GM21737 (cell line): ENCODE measurements at regions not wholly inside any gene's neighbourhood (a gene's known extent, or its start where the extent isn't known, plus 50 kb on each side); places are given as distances from the start of the nearest gene placed in this dataset.
A peak's percentile ranks its signal among the peaks of the same experiment; 100 is the strongest.

Experiments used
- ATAC-seq: cut with Tn5 transposase; IDR thresholded peaks from one replicate; pipeline ENCODE4 v1.9.1; 2021; ENCODE audit warnings: mild to moderate bottlenecking, moderate library complexity; ENCODE audit not compliant: unreplicated experiment

GRCh38 chr13:62287764-62288163, 872.1 kb upstream of the PCDH20 start:
- no peak for ATAC-seq

- ATAC-seq = no peak
Observed at GRCh38 chr13:62280590-62280989, 864.9 kb upstream of the PCDH20 start.

GRCh38 chr13:62278271-62278670, 862.6 kb upstream of the PCDH20 start:
- ATAC-seq = no peak

DNA sequence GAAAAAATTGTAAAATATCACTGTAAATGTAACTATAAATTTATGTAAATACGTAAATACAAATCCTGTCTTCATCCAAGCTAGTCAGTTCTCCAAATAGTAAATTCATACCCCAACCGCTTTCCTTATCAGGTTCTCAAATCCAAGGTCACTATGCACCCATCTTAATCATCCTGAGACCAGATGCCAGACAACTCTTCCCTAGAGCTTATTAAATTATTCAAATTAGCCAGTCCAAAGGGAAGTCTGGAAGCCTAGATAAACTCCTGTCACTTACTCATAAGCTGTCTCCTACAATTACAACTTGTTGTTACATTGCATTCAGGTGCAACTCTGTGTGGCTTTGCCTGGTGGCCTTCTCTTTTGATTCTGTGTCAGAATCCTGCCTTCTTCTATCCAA, 836.1 kb upstream of the PCDH20 start:
- ATAC-seq = no peak

- ATAC-seq = no peak
Observed at GRCh38 chr13:62250501-62251201, 835.0 kb upstream of the PCDH20 start.

DNA sequence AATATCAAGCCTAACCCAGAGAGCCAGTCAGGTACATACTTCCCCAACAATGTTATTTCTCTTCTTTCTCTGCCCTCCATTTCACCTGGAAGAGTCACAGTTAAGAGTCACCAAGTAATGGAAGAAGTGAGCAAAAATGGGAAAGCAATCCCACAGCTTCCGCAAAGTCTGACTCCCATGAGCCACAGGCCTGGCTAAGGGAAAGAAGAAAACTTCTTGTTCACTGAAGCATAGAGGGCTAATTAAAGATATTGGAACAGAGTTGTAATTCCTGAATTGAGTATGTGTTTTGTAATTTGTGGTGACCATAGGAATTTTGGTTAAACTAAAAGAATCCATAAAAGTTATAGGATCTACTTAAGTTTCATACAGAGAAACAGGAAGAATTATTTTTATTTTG, 830.9 kb upstream of the PCDH20 start:
- no peak for ATAC-seq

DNA sequence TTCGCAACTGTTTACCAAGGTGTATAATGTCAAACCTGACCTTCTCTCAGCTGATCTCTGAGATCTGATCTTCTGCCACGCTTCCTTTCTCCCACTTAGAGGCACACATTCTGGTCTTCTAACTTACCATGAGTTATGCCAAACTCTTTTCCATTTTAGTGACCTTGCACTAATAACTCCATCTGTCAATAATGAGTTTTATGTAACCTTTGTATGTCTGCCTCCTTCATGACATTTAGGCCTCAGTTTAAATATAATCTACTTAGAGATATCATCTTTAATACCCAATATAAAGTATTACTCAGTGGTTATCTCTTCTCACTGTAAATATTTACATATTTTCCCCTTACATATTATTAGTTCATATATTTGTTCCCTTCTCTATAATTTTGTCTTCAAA, 827.5 kb upstream of the PCDH20 start:
- ATAC-seq = no peak

- no peak for ATAC-seq
Observed at GRCh38 chr13:62234780-62235440, 819.3 kb upstream of the PCDH20 start.

- ATAC-seq = no peak
Observed at GRCh38 chr13:62210951-62211350, 795.3 kb upstream of the PCDH20 start.

DNA sequence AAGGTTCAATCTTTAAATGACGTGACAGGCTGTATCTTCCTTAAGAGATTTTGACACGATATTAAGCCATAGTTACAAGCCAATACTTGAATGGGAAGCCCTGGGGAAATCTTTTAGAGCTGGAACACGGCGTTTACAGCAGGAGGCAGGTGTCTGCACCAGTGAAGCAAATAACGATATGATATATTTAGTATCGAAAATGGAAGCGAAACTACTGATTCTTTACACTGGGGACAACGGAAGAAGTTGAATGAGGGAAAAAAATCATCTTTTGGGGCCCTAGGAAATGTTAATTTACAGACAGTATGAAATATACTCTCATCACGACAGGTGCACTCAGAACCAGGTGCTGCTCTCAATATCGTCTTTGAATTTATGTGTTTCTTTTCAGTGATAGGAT, 793.9 kb upstream of the PCDH20 start:
- peak; percentile 80 for ATAC-seq

- ATAC-seq = no peak
Observed at GRCh38 chr13:62207388-62207787, 791.7 kb upstream of the PCDH20 start.

GRCh38 chr13:62206165-62206564, 790.5 kb upstream of the PCDH20 start:
- no peak for ATAC-seq

DNA sequence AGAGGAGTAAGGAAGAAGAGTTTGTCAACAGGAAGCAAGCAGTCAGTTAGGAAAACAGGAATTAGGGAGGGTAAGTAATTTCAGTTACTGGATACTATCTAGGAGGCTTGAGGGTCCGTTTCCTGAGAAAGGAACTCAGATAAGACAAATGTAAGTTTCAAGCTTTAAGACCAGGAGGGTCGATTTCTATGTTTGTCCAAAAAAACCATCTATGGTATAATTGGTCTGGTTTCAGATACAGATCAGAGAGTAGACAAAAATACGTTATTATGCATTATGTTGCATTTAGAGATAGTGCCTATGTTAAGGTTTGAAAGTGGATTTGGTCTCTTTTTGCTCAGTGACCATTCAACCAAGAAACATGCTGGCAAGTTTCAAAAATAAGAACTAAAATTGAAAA, 789.6 kb upstream of the PCDH20 start:
- no peak for ATAC-seq

DNA sequence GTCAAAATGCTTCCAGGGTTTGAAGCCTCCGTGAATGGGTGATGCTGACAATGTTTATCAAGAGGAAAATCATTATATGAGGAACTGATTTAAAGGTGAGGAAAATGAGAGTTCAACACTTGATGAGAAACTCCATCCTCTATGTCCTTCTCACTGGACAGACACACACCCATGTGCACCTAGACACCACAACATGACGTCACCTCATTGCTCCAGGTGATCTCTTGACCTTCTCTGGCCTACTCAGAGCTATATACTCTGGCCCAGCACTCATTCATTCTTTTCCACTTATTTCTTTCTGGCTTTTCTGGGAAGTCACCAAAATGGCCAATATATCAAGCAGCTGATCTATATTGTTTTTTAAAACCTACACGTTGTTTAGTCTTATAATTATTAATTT, 778.7 kb upstream of the PCDH20 start:
- no peak for ATAC-seq

DNA sequence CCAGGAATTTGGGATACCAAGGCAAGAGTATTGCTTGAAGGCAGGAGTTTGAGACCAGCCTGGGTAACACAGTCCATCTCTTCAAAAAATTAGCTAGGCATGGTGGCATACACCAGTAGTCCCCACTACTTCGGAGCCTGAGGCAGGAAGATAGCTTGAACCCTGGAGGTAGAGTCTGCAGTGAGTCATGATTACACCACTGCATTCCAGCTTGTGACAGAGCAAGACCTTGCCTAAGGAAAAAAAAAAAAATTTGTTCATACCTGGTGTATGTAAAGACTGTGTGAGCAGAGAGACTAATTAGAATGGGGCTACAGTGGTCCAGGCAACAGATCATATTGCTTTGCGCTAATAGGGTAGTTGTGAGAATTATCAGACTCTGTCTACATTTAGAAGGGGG, 778.3 kb upstream of the PCDH20 start:
- ATAC-seq = no peak

DNA sequence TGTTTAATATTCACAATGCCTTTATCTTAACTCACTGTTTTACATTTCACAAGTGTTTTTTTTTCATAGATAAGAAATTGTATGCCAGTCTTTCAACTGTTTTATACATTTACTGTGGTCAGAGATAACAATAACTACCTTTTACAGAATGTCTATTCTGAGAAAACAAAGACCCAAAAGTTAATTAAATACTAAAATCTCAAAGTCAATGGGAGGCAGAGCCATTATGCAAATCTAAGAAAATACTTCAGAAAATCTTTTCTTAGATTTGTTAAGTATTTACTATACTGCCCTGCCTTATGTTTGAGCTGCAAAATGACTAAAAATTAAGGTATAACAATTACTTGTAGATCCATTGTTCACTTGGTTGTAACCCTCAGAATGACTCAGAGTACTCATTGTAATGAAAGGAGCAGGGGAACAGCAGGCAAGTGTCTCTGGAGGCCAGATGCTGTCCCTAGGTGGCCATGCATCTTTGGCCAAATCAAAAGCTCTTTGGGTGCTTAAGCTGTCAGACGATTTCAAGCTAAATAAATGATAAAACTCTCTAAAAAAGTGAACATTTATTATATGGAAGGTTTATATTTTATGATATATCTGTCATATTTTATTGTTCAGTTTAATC, 770.1 kb upstream of the PCDH20 start:
- no peak for ATAC-seq

DNA sequence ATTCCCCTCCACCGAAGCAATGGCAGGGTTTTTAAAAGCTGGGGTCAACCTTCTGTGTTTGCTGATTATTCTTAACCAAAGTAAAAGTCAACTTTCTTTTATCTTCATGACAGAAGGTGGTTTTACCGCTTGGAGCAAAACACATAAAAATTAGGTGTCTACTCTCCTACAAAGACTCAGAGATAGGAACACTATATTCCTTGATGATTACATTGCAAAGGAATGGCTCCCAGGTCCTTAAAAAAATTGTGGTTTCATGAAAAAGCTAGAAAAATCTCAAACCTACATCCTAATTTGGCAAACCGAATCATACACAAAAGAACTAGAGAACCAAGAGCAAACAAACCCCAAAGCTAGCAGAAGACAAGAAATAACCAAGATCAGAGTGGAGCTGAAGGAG, 760.4 kb upstream of the PCDH20 start:
- ATAC-seq = no peak

DNA sequence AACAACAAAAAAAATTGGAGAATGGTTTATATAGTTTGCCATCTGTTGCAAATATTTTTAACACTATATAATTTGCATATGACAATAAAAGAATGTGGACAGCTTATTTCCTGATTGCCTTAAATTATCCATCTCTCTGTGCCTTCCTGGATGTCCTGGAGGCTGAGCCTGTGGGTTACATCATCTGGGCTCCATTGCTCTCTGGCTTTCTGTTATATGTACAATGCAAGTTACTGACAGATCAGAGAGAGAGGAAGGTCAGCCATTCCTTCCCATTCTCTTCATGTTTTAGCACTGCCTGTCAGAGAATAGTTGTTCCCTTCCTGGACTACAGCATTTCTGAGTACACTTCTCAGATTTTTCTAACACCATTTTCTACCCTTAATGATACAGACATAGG, 758.3 kb upstream of the PCDH20 start:
- no peak for ATAC-seq

DNA sequence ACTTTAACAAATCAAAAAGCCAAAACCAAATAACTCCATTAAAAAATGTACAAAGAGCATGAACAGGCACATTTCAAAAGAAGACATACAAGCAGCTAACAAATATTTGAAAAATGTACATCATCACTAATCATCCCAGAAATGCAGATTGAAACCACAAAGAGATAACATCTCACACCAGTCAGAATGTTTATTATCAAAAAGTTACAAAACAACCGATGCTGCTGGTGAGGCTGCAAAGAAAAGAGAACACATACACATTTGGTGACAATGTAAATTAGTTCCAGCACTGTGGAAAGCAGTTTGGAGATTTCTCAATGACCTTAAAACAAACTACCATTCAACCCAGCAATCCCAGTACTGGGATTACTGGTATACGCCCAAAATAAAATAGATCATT, 756.0 kb upstream of the PCDH20 start:
- no peak for ATAC-seq

- ATAC-seq = no peak
Observed at GRCh38 chr13:62168891-62169290, 753.2 kb upstream of the PCDH20 start.

- no peak for ATAC-seq
Observed at GRCh38 chr13:62167650-62168172, 752.1 kb upstream of the PCDH20 start.

- no peak for ATAC-seq
Observed at GRCh38 chr13:62162860-62163259, 747.2 kb upstream of the PCDH20 start.
